ENCODE measurements at regions not wholly inside any gene's neighbourhood (a gene's known extent, or its start where the extent isn't known, plus 50 kb on each side); places are given as distances from the start of the nearest gene placed in this dataset.
A peak's percentile ranks its signal among the peaks of the same experiment; 100 is the strongest.

DNA sequence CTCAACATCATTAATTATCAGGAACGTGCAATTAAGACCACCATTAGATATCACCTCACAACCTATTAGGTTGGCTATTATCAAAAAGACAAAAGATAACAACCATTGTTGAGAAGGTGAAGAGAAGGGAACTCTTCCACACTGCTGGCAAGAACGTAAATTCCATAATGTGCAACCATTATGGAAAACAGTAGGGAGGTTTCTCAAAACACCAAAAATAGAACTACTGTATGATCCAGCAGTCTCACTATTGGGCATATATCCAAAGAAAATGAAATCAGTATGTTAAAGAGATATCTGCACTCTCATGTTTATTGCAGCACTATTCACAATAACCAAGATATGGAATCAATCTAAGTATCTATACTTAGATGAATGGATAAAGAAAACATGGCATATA lies 51.6 kb upstream of the OR4E1 start:
- Mint-ChIP-seq H3K27ac (ENCODE audit: unreplicated experiment) (no peak overlapping the region), H3K36me3 (ENCODE audit: low read depth, unreplicated experiment) (no peaks in the 10 kb centered on the region), H3K4me3 (ENCODE audit: unreplicated experiment) (no peak overlapping the region), H3K9me3 (ENCODE audit: unreplicated experiment) (no peaks in the 10 kb centered on the region), H3K27me3 (ENCODE audit: unreplicated experiment) (peaks cover 3% of the 10 kb centered on the region), H3K4me1 (ENCODE audit: unreplicated experiment) (no peaks in the 10 kb centered on the region)
- TF ChIP-seq, protein P1, sequence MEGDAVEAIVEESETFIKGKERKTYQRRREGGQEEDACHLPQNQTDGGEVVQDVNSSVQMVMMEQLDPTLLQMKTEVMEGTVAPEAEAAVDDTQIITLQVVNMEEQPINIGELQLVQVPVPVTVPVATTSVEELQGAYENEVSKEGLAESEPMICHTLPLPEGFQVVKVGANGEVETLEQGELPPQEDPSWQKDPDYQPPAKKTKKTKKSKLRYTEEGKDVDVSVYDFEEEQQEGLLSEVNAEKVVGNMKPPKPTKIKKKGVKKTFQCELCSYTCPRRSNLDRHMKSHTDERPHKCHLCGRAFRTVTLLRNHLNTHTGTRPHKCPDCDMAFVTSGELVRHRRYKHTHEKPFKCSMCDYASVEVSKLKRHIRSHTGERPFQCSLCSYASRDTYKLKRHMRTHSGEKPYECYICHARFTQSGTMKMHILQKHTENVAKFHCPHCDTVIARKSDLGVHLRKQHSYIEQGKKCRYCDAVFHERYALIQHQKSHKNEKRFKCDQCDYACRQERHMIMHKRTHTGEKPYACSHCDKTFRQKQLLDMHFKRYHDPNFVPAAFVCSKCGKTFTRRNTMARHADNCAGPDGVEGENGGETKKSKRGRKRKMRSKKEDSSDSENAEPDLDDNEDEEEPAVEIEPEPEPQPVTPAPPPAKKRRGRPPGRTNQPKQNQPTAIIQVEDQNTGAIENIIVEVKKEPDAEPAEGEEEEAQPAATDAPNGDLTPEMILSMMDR (IDR thresholded peaks at IDR 0.05; ENCODE audit: unreplicated experiment), result no peak
- DNase-seq (ENCODE audit: low spot score), result no peak

DNA sequence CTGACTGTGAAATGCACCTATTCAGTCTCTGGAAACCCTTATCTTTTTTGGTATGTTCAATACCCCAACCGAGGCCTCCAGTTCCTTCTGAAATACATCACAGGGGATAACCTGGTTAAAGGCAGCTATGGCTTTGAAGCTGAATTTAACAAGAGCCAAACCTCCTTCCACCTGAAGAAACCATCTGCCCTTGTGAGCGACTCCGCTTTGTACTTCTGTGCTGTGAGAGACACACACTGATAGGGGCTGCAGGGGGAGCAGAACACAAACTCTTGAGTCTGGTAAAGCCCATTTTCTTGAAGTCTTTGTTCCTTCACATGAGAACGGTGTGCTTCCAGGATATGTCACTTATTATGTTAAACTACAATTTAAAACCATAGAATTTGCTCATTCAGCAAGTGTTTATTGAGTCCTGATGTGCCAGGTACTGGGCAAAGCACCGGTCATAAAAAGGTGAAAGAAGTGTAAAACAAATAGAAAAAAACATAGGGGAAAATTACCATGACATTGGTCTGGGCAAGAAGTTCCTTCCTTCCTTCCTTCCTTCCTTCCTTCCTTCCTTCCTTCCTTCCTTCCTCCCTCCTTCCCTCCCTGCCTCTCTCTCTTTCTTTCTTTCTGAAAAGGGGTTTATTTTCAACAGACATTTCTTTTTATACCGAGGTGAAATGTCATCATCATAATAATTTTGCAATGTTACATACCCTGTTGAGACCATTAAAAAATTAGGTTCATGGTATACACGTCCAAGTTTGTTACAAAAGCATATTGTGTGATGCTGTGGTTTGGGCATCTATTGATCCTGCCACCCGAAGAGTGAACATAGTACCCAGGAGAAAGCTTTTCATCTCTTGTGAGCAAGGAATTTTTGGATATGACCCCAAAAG lies 50.7 kb upstream of the OR4E1 start:
- peaks cover 3% of the 10 kb centered on the region for H3K27me3 Mint-ChIP-seq (ENCODE audit: unreplicated experiment)
- H3K36me3 Mint-ChIP-seq (ENCODE audit: low read depth, unreplicated experiment), result no peaks in the 10 kb centered on the region

DNA sequence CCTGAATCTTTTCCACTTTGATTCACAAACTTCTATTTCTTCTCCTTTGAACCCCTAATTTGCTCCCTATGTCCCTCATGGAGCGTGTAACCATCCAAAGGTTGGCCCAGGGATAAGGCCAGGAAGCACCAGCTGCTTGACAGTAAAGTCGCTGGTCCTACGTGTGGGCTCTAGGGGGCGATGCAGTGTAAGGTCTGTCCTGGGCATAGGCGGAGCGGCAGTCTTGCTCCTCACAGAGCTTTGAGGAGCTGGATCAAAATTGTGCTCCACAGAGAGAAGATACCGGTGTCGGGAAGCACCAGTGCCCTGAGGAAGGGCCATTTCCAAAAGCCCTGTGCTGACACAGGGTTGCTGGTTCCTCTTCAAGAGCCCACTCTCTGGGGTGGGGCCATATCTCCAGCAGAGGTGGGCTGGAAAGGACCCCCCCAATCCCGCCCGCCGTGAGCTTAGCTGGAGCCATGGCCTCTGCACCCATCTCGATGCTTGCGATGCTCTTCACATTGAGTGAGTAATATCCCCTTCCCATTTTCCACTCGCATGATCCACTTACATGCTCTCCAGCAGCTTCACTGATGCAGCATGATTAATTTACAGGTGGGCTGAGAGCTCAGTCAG lies 49.9 kb upstream of the OR4E1 start:
- DNase-seq (ENCODE audit: low spot score), result peak; percentile 65
- H3K4me3 Mint-ChIP-seq (ENCODE audit: unreplicated experiment), result no peak overlapping the region
- no peaks in the 10 kb centered on the region for H3K9me3 Mint-ChIP-seq (ENCODE audit: unreplicated experiment)
- peaks cover 3% of the 10 kb centered on the region for H3K27me3 Mint-ChIP-seq (ENCODE audit: unreplicated experiment)
- H3K36me3 Mint-ChIP-seq (ENCODE audit: low read depth, unreplicated experiment), result no peaks in the 10 kb centered on the region
- no peak overlapping the region for H3K27ac Mint-ChIP-seq (ENCODE audit: unreplicated experiment)
- no peaks in the 10 kb centered on the region for H3K4me1 Mint-ChIP-seq (ENCODE audit: unreplicated experiment)
- TF ChIP-seq, protein P1 (IDR thresholded peaks at IDR 0.05; ENCODE audit: unreplicated experiment), result peak; percentile 64

More for the DNA sequence above, 50.7 kb upstream of the OR4E1 start:
- Mint-ChIP-seq H3K4me1 (ENCODE audit: unreplicated experiment) (no peaks in the 10 kb centered on the region), H3K9me3 (ENCODE audit: unreplicated experiment) (no peaks in the 10 kb centered on the region), H3K4me3 (ENCODE audit: unreplicated experiment) (no peak overlapping the region), H3K27ac (ENCODE audit: unreplicated experiment) (no peak overlapping the region)
- no peak for DNase-seq (ENCODE audit: low spot score)
- TF ChIP-seq, protein P1 (IDR thresholded peaks at IDR 0.05; ENCODE audit: unreplicated experiment), result no peak
